HG02678 (cell line): ENCODE measurements at regions not wholly inside any gene's neighbourhood (a gene's known extent, or its start where the extent isn't known, plus 50 kb on each side); places are given as distances from the start of the nearest gene placed in this dataset.
"Not testable (repeated sequence)": the region's sequence is repeated elsewhere in the genome, so short reads cannot be mapped to it uniquely, and the experiment has no call there.

ENCODE experiments used
- ATAC-seq: cut with Tn5 transposase; IDR thresholded peaks from one replicate; pipeline ENCODE4 v1.9.1; 2021; ENCODE audit warnings: mild to moderate bottlenecking, moderate library complexity; ENCODE audit not compliant: unreplicated experiment

- no peak for ATAC-seq
These were observed 115.6 kb upstream of the LMCD1 start for GRCh38 chr3:8385848-8386620.

GRCh38 chr3:8387571-8387970 lies 114.1 kb upstream of the LMCD1 start:
- ATAC-seq, result no peak

- no peak for ATAC-seq
These were observed 101.9 kb upstream of the LMCD1 start for GRCh38 chr3:8399686-8400085.

GRCh38 chr3:8400911-8401310 lies 100.7 kb upstream of the LMCD1 start:
- ATAC-seq, result no peak

GRCh38 chr3:8403996-8404395 lies 97.6 kb upstream of the LMCD1 start:
- ATAC-seq, result no peak

- no peak for ATAC-seq
These were observed 96.5 kb upstream of the LMCD1 start for GRCh38 chr3:8405144-8405543.

GRCh38 chr3:8406479-8406878 lies 95.1 kb upstream of the LMCD1 start:
- ATAC-seq, result no peak

GRCh38 chr3:8413337-8413926 lies 88.2 kb upstream of the LMCD1 start:
- ATAC-seq, result no peak

- no peak for ATAC-seq
These were observed 84.7 kb upstream of the LMCD1 start for GRCh38 chr3:8416965-8417364.

GRCh38 chr3:8420612-8421011 lies 81.0 kb upstream of the LMCD1 start:
- no peak for ATAC-seq

- ATAC-seq, result no peak
These were observed 80.4 kb upstream of the LMCD1 start for GRCh38 chr3:8421267-8421666.

GRCh38 chr3:8421711-8422110 lies 79.9 kb upstream of the LMCD1 start:
- ATAC-seq, result no peak

GRCh38 chr3:8423307-8423706 lies 78.3 kb upstream of the LMCD1 start:
- no peak for ATAC-seq

- no peak for ATAC-seq
These were observed 77.3 kb upstream of the LMCD1 start for GRCh38 chr3:8424281-8424680.

GRCh38 chr3:8436661-8437287 lies 64.8 kb upstream of the LMCD1 start:
- no peak for ATAC-seq

GRCh38 chr3:8438507-8439079 lies 63.0 kb upstream of the LMCD1 start:
- ATAC-seq, result no peak

- not testable (repeated sequence) for ATAC-seq
These were observed 61.5 kb upstream of the LMCD1 start for GRCh38 chr3:8440142-8440541.

- no peak for ATAC-seq
These were observed 59.6 kb upstream of the LMCD1 start for GRCh38 chr3:8441969-8442559.

- ATAC-seq, result no peak
These were observed 58.5 kb upstream of the LMCD1 start for GRCh38 chr3:8442993-8443650.

GRCh38 chr3:8443829-8444791 lies 57.5 kb upstream of the LMCD1 start:
- peak; percentile 61 for ATAC-seq
